GM19397 (cell line): ENCODE measurements at regions not wholly inside any gene's neighbourhood (a gene's known extent, or its start where the extent isn't known, plus 50 kb on each side); places are given as distances from the start of the nearest gene placed in this dataset.

ENCODE experiments used
- ATAC-seq: cut with Tn5 transposase; IDR thresholded peaks from one replicate; pipeline ENCODE4 v1.9.1; 2021; ENCODE audit warnings: mild to moderate bottlenecking, moderate library complexity; ENCODE audit not compliant: unreplicated experiment

GRCh38 chr1:112788054-112788453 is 72.9 kb upstream of the PPM1J start:
- ATAC-seq, result no peak

GRCh38 chr1:112783059-112783458 is 67.9 kb upstream of the PPM1J start:
- ATAC-seq, result no peak

- ATAC-seq, result no peak
Observed at GRCh38 chr1:112779665-112780526, 64.8 kb upstream of the PPM1J start.

DNA sequence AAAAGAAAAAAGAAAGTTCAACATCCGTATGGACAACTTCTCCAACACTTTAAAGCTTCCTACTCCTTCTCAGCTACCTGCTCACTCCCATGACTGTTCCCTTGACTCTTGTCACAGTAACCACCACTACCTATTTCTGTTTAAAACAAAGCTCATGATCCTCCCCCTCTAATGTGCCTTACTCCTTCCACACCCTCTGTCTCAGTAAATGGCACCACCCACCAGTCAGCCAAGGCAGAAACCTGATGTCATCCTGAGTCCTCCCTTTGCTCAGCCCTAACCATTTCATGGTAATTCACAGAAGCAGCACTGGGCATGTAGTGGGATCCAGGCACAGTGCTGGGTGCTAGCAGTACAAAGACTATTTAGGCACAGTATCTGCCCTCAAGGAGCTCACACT is 63.0 kb upstream of the PPM1J start:
- no peak for ATAC-seq

GRCh38 chr1:112776688-112777087 is 61.6 kb upstream of the PPM1J start:
- ATAC-seq, result no peak

DNA sequence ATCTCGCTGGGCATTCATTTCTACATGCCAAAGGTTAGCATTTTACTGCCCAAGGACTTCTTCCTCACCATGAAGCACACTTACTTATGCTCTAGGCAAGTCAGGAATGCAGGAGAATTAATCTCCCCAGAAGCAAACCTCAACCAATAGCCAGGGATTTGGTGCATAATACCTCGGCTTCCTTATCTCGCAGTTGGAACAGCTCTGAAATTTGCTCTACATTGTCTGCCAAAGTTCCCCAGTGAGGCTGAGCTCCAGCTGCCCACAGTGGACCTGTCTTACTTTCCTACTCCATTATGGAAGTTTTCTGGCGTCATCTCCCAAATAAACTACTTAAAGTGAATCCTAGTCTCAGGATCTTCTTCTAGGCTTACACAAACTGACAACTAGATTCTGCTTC is 57.6 kb upstream of the PPM1J start:
- no peak for ATAC-seq

GRCh38 chr1:112770724-112771123 is 55.6 kb upstream of the PPM1J start:
- ATAC-seq, result no peak

- ATAC-seq, result no peak
Observed at GRCh38 chr1:112769611-112770010, 54.5 kb upstream of the PPM1J start.

DNA sequence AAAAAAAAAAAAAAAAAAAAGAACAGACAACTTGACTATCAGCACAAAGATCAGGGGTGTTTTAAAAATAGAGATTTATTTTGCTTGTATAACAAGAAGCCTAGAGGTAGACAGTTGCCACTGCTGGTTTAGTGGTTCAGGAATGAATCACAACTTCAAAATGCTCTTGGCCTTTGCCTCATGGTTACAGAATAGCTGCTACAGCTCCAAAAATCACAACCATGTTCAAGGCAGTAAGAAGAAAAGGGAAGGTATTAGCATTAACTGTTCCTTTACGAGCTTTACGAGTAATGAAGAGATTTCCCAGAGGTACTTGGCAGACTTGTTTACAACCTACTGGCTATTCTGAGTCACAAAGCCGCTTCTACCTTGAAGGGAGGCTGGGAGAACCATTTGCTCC is 52.5 kb upstream of the PPM1J start:
- ATAC-seq, result no peak
